ENCODE measurements at regions not wholly inside any gene's neighbourhood (a gene's known extent, or its start where the extent isn't known, plus 50 kb on each side); places are given as distances from the start of the nearest gene placed in this dataset.

- H3K4me2 ChIP-seq (ENCODE audit: insufficient read depth, insufficient read length, low read length) = no peak overlapping the region
These were observed 128.0 kb downstream of the ELAPOR2 start for GRCh38 chr7:86931439-86931838.

More at GRCh38 chr7:86931439-86931838, 128.0 kb downstream of the ELAPOR2 start:
- DNase-seq = no peak
- Histone ChIP-seq H3K23me2 (ENCODE audit: insufficient read length, low read depth, low read length, poor library complexity, severe bottlenecking) (no peaks in the 10 kb centered on the region), H2AFZ (ENCODE audit: low read length) (no peak overlapping the region), H2BK12ac (ENCODE audit: insufficient read length, low read depth, low read length) (no peak overlapping the region), H3K79me2 (ENCODE audit: insufficient read depth, low read length) (no peaks in the 10 kb centered on the region), H3K23ac (ENCODE audit: insufficient read length, low read depth, low read length) (no peak overlapping the region), H3K18ac (ENCODE audit: insufficient read length, low read depth, low read length) (no peak overlapping the region), H4K5ac (ENCODE audit: insufficient read length, low read depth, low read length) (no peak overlapping the region), H3K27me3 (ENCODE audit: insufficient read depth, low read length) (no peaks in the 10 kb centered on the region), H2BK5ac (ENCODE audit: insufficient read length, low read length) (no peak overlapping the region), H3K4ac (ENCODE audit: low read depth, low read length) (no peak overlapping the region), H2AK5ac (ENCODE audit: insufficient read length, low read length) (no peak overlapping the region), H4K20me1 (ENCODE audit: control insufficient read depth, insufficient read depth, insufficient read length) (no peaks in the 10 kb centered on the region), H2BK120ac (ENCODE audit: low read depth, low read length, poor library complexity, severe bottlenecking) (no peak overlapping the region), H3T11ph (ENCODE audit: low read length) (no peak overlapping the region), H4K8ac (replicated peaks; ENCODE audit: insufficient read length, low read depth, low read length) (no peak overlapping the region), H3K27ac (ENCODE audit: insufficient read length, low read depth, low read length) (no peak overlapping the region), H3K56ac (ENCODE audit: insufficient read length, low read depth, low read length) (no peak overlapping the region), H3K4me1 (ENCODE audit: insufficient read depth, low read length) (no peaks in the 10 kb centered on the region), H3K9ac (ENCODE audit: extremely low read depth, insufficient read length, low read length) (no peak overlapping the region), H3K9me3 (ENCODE audit: control insufficient read depth, low read depth, low read length) (no peaks in the 10 kb centered on the region), H3K14ac (ENCODE audit: insufficient read depth, low read length) (no peak overlapping the region), H2BK20ac (ENCODE audit: low read depth, low read length, poor library complexity, severe bottlenecking) (no peak overlapping the region), H3K79me1 (ENCODE audit: insufficient read depth, low read depth, low read length, poor library complexity, severe bottlenecking) (no peaks in the 10 kb centered on the region), H2BK15ac (ENCODE audit: low read depth, low read length) (no peak overlapping the region), H4K91ac (ENCODE audit: insufficient read length, low read depth, low read length) (no peak overlapping the region)
- Mint-ChIP-seq H3K4me1 (peaks cover 5 to 7% of the 10 kb centered on the region in 2 experiments; a peak in 3 of 4 replicates), H3K36me3 (ENCODE audit: insufficient read depth in 1 of 3, low read depth in 3 of 3) (peaks cover 0 to 18% (median 0%) of the 10 kb centered on the region in 3 experiments; a peak in 4 of 7 replicates), H3K4me3 (no peak overlapping the region), H3K27me3 (ENCODE audit: low read depth) (no peaks in the 10 kb centered on the region), H3K9me3 (no peaks in the 10 kb centered on the region), H3K27ac (no peak overlapping the region)
- no CpG with 5 or more reads among the region's 2 CpGs for WGBS (ENCODE audit: extremely low coverage, insufficient read length, low lambda C conversion rate)
- no peak for TF ChIP-seq CTCF (conservative IDR thresholded peaks at IDR 0.05)

Data from H9 (cell line).